Liver (tissue), 3 donors: ENCODE measurements at regions not wholly inside any gene's neighbourhood (a gene's known extent, or its start where the extent isn't known, plus 50 kb on each side); places are given as distances from the start of the nearest gene placed in this dataset.

Experiments
- CTCF ChIP-seq: fragments of 150-350 bp; IDR thresholded peaks from 2 replicates; pipeline ENCODE4 v1.5.1; 2017; ENCODE audit warnings: improper control_type of control experiment, low read depth, low read length; ENCODE audit not compliant: missing input control
- EGR1 ChIP-seq, 2 donors: IDR thresholded peaks; 2 replicates each; pipeline ENCODE4 v1.6.1; 2016 to 2018; ENCODE audit warnings: antibody characterized with exemption in 2 of 2, low read depth in 2 of 2
- GABPA ChIP-seq, 2 donors: IDR thresholded peaks in 1 of 2; conservative IDR thresholded peaks in 1 of 2; 2 replicates each; pipeline ENCODE4 v1.6.1; 2016; ENCODE audit warnings: antibody characterized with exemption in 2 of 2, mild to moderate bottlenecking in 1 of 2, moderate library complexity in 1 of 2
- JUND ChIP-seq, 2 donors: IDR thresholded peaks; 2 replicates each; pipeline ENCODE4 v1.6.1; 2016; ENCODE audit warnings: antibody characterized with exemption in 2 of 2
- RAD21 ChIP-seq, 2 donors: IDR thresholded peaks; 2 replicates each; pipeline ENCODE4 v1.6.1; 2016; ENCODE audit warnings: antibody characterized with exemption in 2 of 2, mild to moderate bottlenecking in 2 of 2
- REST ChIP-seq: IDR thresholded peaks from 2 replicates; pipeline ENCODE4 v1.6.1; 2016; ENCODE audit warnings: antibody characterized with exemption, mild to moderate bottlenecking
- SP1 ChIP-seq: IDR thresholded peaks from 2 replicates; pipeline ENCODE4 v1.6.1; 2018; ENCODE audit warnings: antibody characterized with exemption, mild to moderate bottlenecking
- TAF1 ChIP-seq: conservative IDR thresholded peaks from 2 replicates; pipeline ENCODE4 v1.6.1; 2016; ENCODE audit warnings: antibody characterized with exemption, mild to moderate bottlenecking
- ZBTB33 ChIP-seq: IDR thresholded peaks from 2 replicates; pipeline ENCODE4 v1.6.1; 2016; ENCODE audit warnings: antibody characterized with exemption
- donor health status: healthy.
- donor health status: healthy.

- TF ChIP-seq JUND (IDR thresholded peaks at IDR 0.05) (no peak), EGR1 (IDR thresholded peaks at IDR 0.05; ENCODE audit: low read depth in 2 of 2) (no peak), CTCF (no peak), SP1 (no peak), GABPA (IDR thresholded peaks at IDR 0.05 in 1 of 2, conservative IDR thresholded peaks at IDR 0.05 in 1 of 2) (no peak), RAD21 (IDR thresholded peaks at IDR 0.05) (no peak), TAF1 (no peak), ZBTB33 (no peak), REST (no peak)
These were observed 150.1 kb downstream of the KLF8 start for GRCh38 chrX:56382278-56382677.
